ENCODE measurements at regions not wholly inside any gene's neighbourhood (a gene's known extent, or its start where the extent isn't known, plus 50 kb on each side); places are given as distances from the start of the nearest gene placed in this dataset.

DNA sequence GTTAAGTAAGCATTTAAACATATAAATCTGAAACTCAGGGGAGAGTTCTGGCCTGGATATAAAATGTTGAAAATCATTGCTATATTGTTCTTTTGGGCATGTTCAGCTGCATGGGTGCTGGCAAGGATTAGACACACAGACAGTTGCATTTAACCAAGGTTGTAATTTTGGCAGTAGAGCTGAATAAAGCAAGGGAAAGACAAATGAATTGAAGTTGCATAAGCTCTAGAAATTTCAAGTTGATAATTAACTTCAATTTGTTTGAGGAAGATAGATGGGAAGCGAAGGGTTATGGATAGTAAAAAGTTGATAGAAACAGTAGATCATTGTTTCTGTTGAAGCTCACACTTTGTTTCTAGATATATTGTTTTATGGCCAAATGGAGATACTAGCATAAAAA, 97.2 kb upstream of the KCNJ18 start:
- Histone ChIP-seq H2BK20ac (ENCODE audit: low read length) (no peak overlapping the region), H3K27ac (ENCODE audit: low read depth, low read length) (no peak overlapping the region), H2AK5ac (ENCODE audit: low read depth, low read length) (no peak overlapping the region), H4K5ac (ENCODE audit: insufficient read length, low read depth, low read length) (no peak overlapping the region), H4K20me1 (replicated peaks in 1 of 2; ENCODE audit: control insufficient read depth in 1 of 2, insufficient read depth in 2 of 2, low read length in 2 of 2) (no peaks in the 10 kb centered on the region), H3K79me1 (ENCODE audit: low read depth, low read length) (no peaks in the 10 kb centered on the region), H3K4me2 (ENCODE audit: insufficient read depth in 1 of 2, low read depth in 2 of 2, low read length in 2 of 2) (no peak overlapping the region), H3K4me3 (ENCODE audit: extremely low read depth in 1 of 4, insufficient read depth in 2 of 4, low read depth in 3 of 4, low read length in 4 of 4) (no peak overlapping the region), H3K9ac (replicated peaks in 1 of 4; ENCODE audit: extremely low read depth in 1 of 4, low read depth in 3 of 4, low read length in 3 of 4) (no peak overlapping the region), H2BK120ac (replicated peaks; ENCODE audit: low read depth, low read length) (no peak overlapping the region), H2BK12ac (ENCODE audit: low read depth, low read length) (no peak overlapping the region), H3K27me3 (replicated peaks in 1 of 4; ENCODE audit: control insufficient read depth in 3 of 4, extremely low read depth in 1 of 4, insufficient read depth in 3 of 4, low read length in 3 of 4) (no peaks in the 10 kb centered on the region), H2BK15ac (ENCODE audit: low read length) (no peak overlapping the region), H2AFZ (ENCODE audit: low read length) (no peak overlapping the region), H3K23ac (ENCODE audit: insufficient read length) (no peak overlapping the region), H4K91ac (replicated peaks; ENCODE audit: insufficient read length, low read length) (no peak overlapping the region), H3K9me3 (ENCODE audit: insufficient read depth in 2 of 2, low read depth in 1 of 2, low read length in 1 of 2) (peaks cover 44 to 58% of the 10 kb centered on the region in 2 experiments), H3K36me3 (ENCODE audit: control insufficient read depth in 2 of 4, insufficient read depth in 4 of 4, low read length in 3 of 4) (0 out of 8 replicates have a peak, but pooled peaks cover 0 to 2% (median 0%) of the 10 kb centered on the region in 4 experiments), H4K8ac (ENCODE audit: extremely low read depth, insufficient read depth, low read length) (no peak overlapping the region), H3K14ac (ENCODE audit: insufficient read length) (no peak overlapping the region), H2BK5ac (ENCODE audit: low read depth, low read length) (no peak overlapping the region), H3K18ac (ENCODE audit: extremely low read depth, low read length) (no peak overlapping the region), H3K56ac (replicated peaks; ENCODE audit: insufficient read length, low read depth, low read length) (no peak overlapping the region), H3K79me2 (ENCODE audit: control insufficient read depth in 1 of 2, insufficient read depth in 2 of 2, low read length in 2 of 2) (no peaks in the 10 kb centered on the region), H3K4ac (replicated peaks; ENCODE audit: insufficient read length, low read depth, low read length) (no peak overlapping the region), H3K23me2 (ENCODE audit: low read depth, low read length) (no peaks in the 10 kb centered on the region), H3K4me1 (replicated peaks in 1 of 4; ENCODE audit: control insufficient read depth in 3 of 4, insufficient read depth in 4 of 4, low read length in 3 of 4) (no peaks in the 10 kb centered on the region)
- WGBS, 2 experiments (ENCODE audit: extremely low coverage in 1 of 2, insufficient coverage in 1 of 2, insufficient read length in 1 of 2, insufficient replicate concordance in 2 of 2, low coverage in 1 of 2, low lambda C conversion rate in 2 of 2, missing lambda C conversion rate in 1 of 2), result 82 to 100% methylated on average over 1 of the region's 1 CpG
- ChIA-PET POLR2A (ENCODE audit: partially characterized antibody) (no interaction called here), CTCF (ENCODE audit: partially characterized antibody) (no interaction called here)
- no peak for FAIRE-seq
- DNase-seq (ENCODE audit: low read depth in 1 of 2, low spot score in 2 of 2), result no peak
- TF ChIP-seq MAX (IDR thresholded peaks at IDR 0.05), result no peak
- TF ChIP-seq KDM5A (IDR thresholded peaks at IDR 0.05; ENCODE audit: low read length), result no peak
- no peak for TF ChIP-seq NRF1 (IDR thresholded peaks at IDR 0.05; ENCODE audit: low read depth, low read length)
- TF ChIP-seq CEBPB (IDR thresholded peaks at IDR 0.05; ENCODE audit: low read depth, low read length), result no peak
- no peak for TF ChIP-seq SP2 (IDR thresholded peaks at IDR 0.05; ENCODE audit: low read length)
- no peak for TF ChIP-seq CREB1 (IDR thresholded peaks at IDR 0.05)
- TF ChIP-seq EGR1 (IDR thresholded peaks at IDR 0.05; ENCODE audit: borderline replicate concordance, low read depth, low read length), result no peak
- TF ChIP-seq TAF1 (IDR thresholded peaks at IDR 0.05; ENCODE audit: low read depth, low read length), result no peak
- no peak for TF ChIP-seq SUZ12 (IDR thresholded peaks at IDR 0.05; ENCODE audit: low read length)
- no peak for TF ChIP-seq FOSL1 (IDR thresholded peaks at IDR 0.05; ENCODE audit: insufficient read depth, low read depth, low read length)
- no peak for TF ChIP-seq TAF7 (optimal IDR thresholded peaks at IDR 0.05; ENCODE audit: borderline replicate concordance, low read depth, low read length)
- no peak for TF ChIP-seq CTCF (IDR thresholded peaks at IDR 0.05; ENCODE audit: control extremely low read depth in 1 of 3, insufficient read depth in 1 of 3, low read depth in 1 of 3, low read length in 3 of 3)
- no peak for TF ChIP-seq KDM1A (IDR thresholded peaks at IDR 0.05; ENCODE audit: borderline replicate concordance, low read length)
- TF ChIP-seq YY1 (IDR thresholded peaks at IDR 0.05; ENCODE audit: low read depth, low read length), result no peak
